ENCODE measurements at regions not wholly inside any gene's neighbourhood (a gene's known extent, or its start where the extent isn't known, plus 50 kb on each side); places are given as distances from the start of the nearest gene placed in this dataset.
"Not testable (repeated sequence)": the region's sequence is repeated elsewhere in the genome, so short reads cannot be mapped to it uniquely, and the experiment has no call there.

DNA sequence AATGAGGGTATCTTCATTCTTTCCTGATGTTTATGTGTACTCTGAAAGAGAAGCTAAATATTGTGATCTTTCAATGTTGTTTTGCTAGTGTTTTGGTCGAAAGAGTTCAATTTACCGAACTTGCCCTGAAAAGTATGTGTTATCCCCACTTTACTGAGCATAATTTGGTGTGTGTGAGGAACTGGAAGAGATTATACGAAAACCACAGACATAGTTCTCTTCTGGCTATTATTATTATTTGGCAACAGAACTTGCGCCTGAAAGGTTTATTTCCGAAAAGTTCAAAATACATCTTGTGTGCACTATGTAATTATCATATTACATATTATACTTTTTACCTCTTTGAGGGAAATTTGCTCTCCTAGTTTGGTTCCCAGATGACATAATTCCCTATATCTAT lies 232.5 kb upstream of the INTU start:
- intact Hi-C loops (cut with DNase I; ENCODE audit: low total_unique reads) = no loop called here

GRCh38 chr4:127400731-127401346 lies 231.9 kb upstream of the INTU start:
- Histone ChIP-seq H3K27ac (no peak overlapping the region), H3K4me1 (no peaks in the 10 kb centered on the region), H3K9me3 (no peaks in the 10 kb centered on the region), H3K4me3 (no peak overlapping the region), H3K36me3 (no peaks in the 10 kb centered on the region), H3K27me3 (no peaks in the 10 kb centered on the region)
- peak; percentile 52 to 59 for TF ChIP-seq CTCF (IDR thresholded peaks at IDR 0.05)
- DNase-seq = peak; percentile 47 to 69
- intact Hi-C loops (cut with DNase I; ENCODE audit: low total_unique reads) = no loop called here

More for the DNA sequence above, 232.5 kb upstream of the INTU start:
- no peaks in the 10 kb centered on the region for H3K27me3 ChIP-seq
- H3K9me3 ChIP-seq = no peaks in the 10 kb centered on the region
- H3K36me3 ChIP-seq = no peaks in the 10 kb centered on the region
- no peaks in the 10 kb centered on the region for H3K4me1 ChIP-seq
- H3K4me3 ChIP-seq = no peak overlapping the region
- DNase-seq = no peak
- no peak overlapping the region for H3K27ac ChIP-seq
- TF ChIP-seq CTCF (IDR thresholded peaks at IDR 0.05) = no peak

GRCh38 chr4:127403471-127404084 lies 229.2 kb upstream of the INTU start:
- H3K4me1 ChIP-seq = no peaks in the 10 kb centered on the region
- intact Hi-C loops (cut with DNase I; ENCODE audit: low total_unique reads) = no loop called here
- no peaks in the 10 kb centered on the region for H3K36me3 ChIP-seq
- no peak for TF ChIP-seq CTCF (IDR thresholded peaks at IDR 0.05)
- H3K27ac ChIP-seq = no peak overlapping the region
- H3K27me3 ChIP-seq = no peaks in the 10 kb centered on the region
- peaks cover 0 to 6% (median 5%) of the 10 kb centered on the region in 3 donors for H3K9me3 ChIP-seq
- H3K4me3 ChIP-seq = no peak overlapping the region
- DNase-seq = no peak

DNA sequence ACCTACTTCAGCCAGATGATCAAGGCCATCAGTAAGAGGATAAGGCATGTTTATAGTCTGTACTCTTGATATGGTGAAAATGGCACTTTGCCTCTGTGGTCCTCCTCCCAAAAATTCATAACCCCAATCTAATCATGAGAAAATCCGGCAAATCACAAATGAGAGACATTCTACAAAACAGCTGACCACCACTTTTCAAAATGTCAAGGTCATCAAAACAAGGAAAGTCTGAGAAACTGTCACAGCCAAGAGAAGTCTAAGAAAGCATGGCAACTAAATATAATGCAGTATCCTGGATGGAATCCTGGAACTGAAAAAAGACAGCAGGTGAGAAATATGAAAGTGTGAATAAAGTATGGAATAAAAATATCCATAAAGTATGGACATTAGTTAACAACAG lies 226.6 kb upstream of the INTU start:
- Histone ChIP-seq H3K36me3 (no peaks in the 10 kb centered on the region), H3K4me3 (no peak overlapping the region), H3K4me1 (no peaks in the 10 kb centered on the region), H3K27ac (no peak overlapping the region), H3K27me3 (no peaks in the 10 kb centered on the region), H3K9me3 (peaks cover 0 to 6% (median 5%) of the 10 kb centered on the region in 3 donors)
- intact Hi-C loops (cut with DNase I; ENCODE audit: low total_unique reads) = no loop called here
- TF ChIP-seq CTCF (IDR thresholded peaks at IDR 0.05) = no peak
- DNase-seq = no peak

GRCh38 chr4:127407572-127407971 lies 225.2 kb upstream of the INTU start:
- DNase-seq; H3K36me3 ChIP-seq; H3K9me3 ChIP-seq; intact Hi-C loops (cut with DNase I; ENCODE audit: low total_unique reads); H3K4me1 ChIP-seq; H3K27ac ChIP-seq; H3K27me3 ChIP-seq; H3K4me3 ChIP-seq: not testable (repeated sequence)

GRCh38 chr4:127410201-127410600 lies 222.6 kb upstream of the INTU start:
- no peak overlapping the region for H3K4me3 ChIP-seq
- intact Hi-C loops (cut with DNase I; ENCODE audit: low total_unique reads) = no loop called here
- no peak for TF ChIP-seq CTCF (IDR thresholded peaks at IDR 0.05)
- H3K4me1 ChIP-seq = no peaks in the 10 kb centered on the region
- H3K27ac ChIP-seq = no peak overlapping the region
- no peaks in the 10 kb centered on the region for H3K27me3 ChIP-seq
- DNase-seq = peak; percentile 49 to 73
- H3K36me3 ChIP-seq = no peaks in the 10 kb centered on the region
- peaks cover 0 to 6% (median 5%) of the 10 kb centered on the region in 3 donors for H3K9me3 ChIP-seq
